Panc1 (cell line): ENCODE measurements at regions not wholly inside any gene's neighbourhood (a gene's known extent, or its start where the extent isn't known, plus 50 kb on each side); places are given as distances from the start of the nearest gene placed in this dataset.

Experiments
- CTCF ChIP-seq: fragments of 450-650 bp; IDR thresholded peaks from 2 replicates; pipeline ENCODE4 v1.5.1; 2017; ENCODE audit warnings: mild to moderate bottlenecking
- POLR2AphosphoS5 ChIP-seq: IDR thresholded peaks from 2 replicates; pipeline ENCODE4 v1.6.1; 2012; ENCODE audit warnings: mild to moderate bottlenecking, low read depth, low read length, moderate library complexity
- REST ChIP-seq, 2 experiments: IDR thresholded peaks; 2 replicates each; pipeline ENCODE4 v1.6.1; 2011 to 2012; ENCODE audit warnings: low read depth in 2 of 2, control low read depth in 1 of 2, low read length in 1 of 2, mild to moderate bottlenecking in 1 of 2, moderate library complexity in 1 of 2; ENCODE audit not compliant: insufficient read depth in 1 of 2

GRCh38 chr4:58983887-58984286 lies 1873.7 kb upstream of the IGFBP7 start:
- no peak for TF ChIP-seq REST (IDR thresholded peaks at IDR 0.05; ENCODE audit: insufficient read depth in 1 of 2, low read depth in 2 of 2, low read length in 1 of 2)
- TF ChIP-seq CTCF = no peak
- no peak for TF ChIP-seq POLR2AphosphoS5
